ENCODE measurements at regions not wholly inside any gene's neighbourhood (a gene's known extent, or its start where the extent isn't known, plus 50 kb on each side); places are given as distances from the start of the nearest gene placed in this dataset.

GRCh38 chr13:42722883-42723539 is 58.4 kb upstream of the FAM216B start:
- no peaks in the 10 kb centered on the region for H3K27me3 ChIP-seq (replicated peaks; ENCODE audit: insufficient read depth, low read depth, low read length, poor library complexity)
- H3K4me3 ChIP-seq (ENCODE audit: low read depth, low read length, poor library complexity, severe bottlenecking) = no peak overlapping the region
- DNase-seq (ENCODE audit: low spot score) = no peak
- H3K27ac ChIP-seq (ENCODE audit: low read depth, low read length, poor library complexity, severe bottlenecking) = no peak overlapping the region
- intact Hi-C loops (cut with micrococcal nuclease; ENCODE audit: unreplicated experiment) = no loop called here
- no TSS peak for BruUV-seq (replicated peaks)
- TF ChIP-seq CTCF (conservative IDR thresholded peaks at IDR 0.05; ENCODE audit: low read depth, low read length) (no peak), EZH2 (IDR thresholded peaks at IDR 0.05; ENCODE audit: borderline replicate concordance, low read depth, low read length, poor library complexity, severe bottlenecking) (no peak)
- POLR2A ChIA-PET (ENCODE audit: low non-redundant PET) = no interaction called here
- peaks cover 11% of the 10 kb centered on the region for H3K4me1 ChIP-seq (ENCODE audit: insufficient read depth, low read length, poor library complexity, severe bottlenecking)
- CTCF ChIA-PET = no interaction called here
- H3K9me3 ChIP-seq (ENCODE audit: low read depth, low read length, poor library complexity, severe bottlenecking) = no peaks in the 10 kb centered on the region
- no peaks in the 10 kb centered on the region for H3K36me3 ChIP-seq (ENCODE audit: insufficient read depth, low read length, poor library complexity, severe bottlenecking)

DNA sequence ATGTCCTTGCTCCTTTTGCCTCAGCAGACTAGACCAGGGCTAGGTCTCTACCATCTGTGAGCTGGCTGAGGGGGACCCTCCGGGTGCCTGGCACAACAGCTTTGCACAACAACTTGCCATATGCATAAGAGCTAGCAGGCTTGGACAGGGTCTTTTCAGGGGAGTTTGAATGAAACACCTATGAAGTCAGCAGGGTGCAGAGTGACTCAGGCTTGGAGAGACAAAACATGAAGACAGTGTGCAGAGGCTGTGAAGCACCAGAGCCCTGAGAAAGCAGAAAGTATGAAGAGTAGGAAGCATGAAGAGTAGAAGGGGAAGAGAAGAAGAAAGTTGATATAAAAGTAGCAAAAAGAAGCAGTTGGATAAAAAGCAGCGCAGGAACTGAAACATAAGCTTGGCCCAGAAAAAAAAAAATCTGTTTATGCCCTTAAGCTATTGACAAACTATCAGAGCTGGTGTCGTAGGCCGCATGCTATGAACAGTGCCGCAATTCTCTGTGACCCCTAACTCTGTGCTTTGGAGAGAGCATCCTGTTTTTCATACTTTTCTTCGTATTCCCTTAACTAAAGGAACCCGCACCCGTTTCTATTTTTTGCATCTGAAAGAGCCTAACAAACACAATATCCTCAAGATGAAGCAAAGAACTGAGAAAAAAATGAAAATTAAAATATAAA is 52.7 kb upstream of the FAM216B start:
- TF ChIP-seq CTCF (conservative IDR thresholded peaks at IDR 0.05; ENCODE audit: low read depth, low read length) (no peak), EZH2 (IDR thresholded peaks at IDR 0.05; ENCODE audit: borderline replicate concordance, low read depth, low read length, poor library complexity, severe bottlenecking) (no peak)
- intact Hi-C loops (cut with micrococcal nuclease; ENCODE audit: unreplicated experiment) = no loop called here
- Histone ChIP-seq H3K4me1 (ENCODE audit: insufficient read depth, low read length, poor library complexity, severe bottlenecking) (no peaks in the 10 kb centered on the region), H3K27ac (ENCODE audit: low read depth, low read length, poor library complexity, severe bottlenecking) (no peak overlapping the region), H3K36me3 (ENCODE audit: insufficient read depth, low read length, poor library complexity, severe bottlenecking) (no peaks in the 10 kb centered on the region), H3K9me3 (ENCODE audit: low read depth, low read length, poor library complexity, severe bottlenecking) (no peaks in the 10 kb centered on the region), H3K4me3 (ENCODE audit: low read depth, low read length, poor library complexity, severe bottlenecking) (no peak overlapping the region), H3K27me3 (replicated peaks; ENCODE audit: insufficient read depth, low read depth, low read length, poor library complexity) (no peaks in the 10 kb centered on the region)
- DNase-seq (ENCODE audit: low spot score) = no peak
- CTCF ChIA-PET = no interaction called here
- POLR2A ChIA-PET (ENCODE audit: low non-redundant PET) = no interaction called here
- BruUV-seq (replicated peaks) = no TSS peak

- CTCF ChIA-PET = no interaction called here
- intact Hi-C loops (cut with micrococcal nuclease; ENCODE audit: unreplicated experiment) = no loop called here
- no peak for TF ChIP-seq CTCF (conservative IDR thresholded peaks at IDR 0.05; ENCODE audit: low read depth, low read length)
- TF ChIP-seq EZH2 (IDR thresholded peaks at IDR 0.05; ENCODE audit: borderline replicate concordance, low read depth, low read length, poor library complexity, severe bottlenecking) = no peak
- no TSS peak for BruUV-seq (replicated peaks)
- Histone ChIP-seq H3K27me3 (replicated peaks; ENCODE audit: insufficient read depth, low read depth, low read length, poor library complexity) (no peaks in the 10 kb centered on the region), H3K36me3 (ENCODE audit: insufficient read depth, low read length, poor library complexity, severe bottlenecking) (no peaks in the 10 kb centered on the region), H3K4me1 (ENCODE audit: insufficient read depth, low read length, poor library complexity, severe bottlenecking) (no peaks in the 10 kb centered on the region), H3K27ac (ENCODE audit: low read depth, low read length, poor library complexity, severe bottlenecking) (no peak overlapping the region), H3K4me3 (ENCODE audit: low read depth, low read length, poor library complexity, severe bottlenecking) (no peak overlapping the region), H3K9me3 (ENCODE audit: low read depth, low read length, poor library complexity, severe bottlenecking) (no peaks in the 10 kb centered on the region)
- DNase-seq (ENCODE audit: low spot score) = no peak
- POLR2A ChIA-PET (ENCODE audit: low non-redundant PET) = no interaction called here
These were observed 51.5 kb upstream of the FAM216B start for GRCh38 chr13:42729857-42730402.
